HG03460 (cell line): ENCODE measurements at regions not wholly inside any gene's neighbourhood (a gene's known extent, or its start where the extent isn't known, plus 50 kb on each side); places are given as distances from the start of the nearest gene placed in this dataset.
"Not testable (repeated sequence)": the region's sequence is repeated elsewhere in the genome, so short reads cannot be mapped to it uniquely, and the experiment has no call there.

Experiments used
- ATAC-seq: cut with Tn5 transposase; IDR thresholded peaks from one replicate; pipeline ENCODE4 v1.9.1; 2021; ENCODE audit not compliant: unreplicated experiment

- no peak for ATAC-seq
Observed at GRCh38 chr13:82647540-82647939, 1234.7 kb downstream of the SLITRK1 start.

GRCh38 chr13:82636119-82636518, 1246.2 kb downstream of the SLITRK1 start:
- ATAC-seq = no peak

GRCh38 chr13:82634946-82635345, 1247.3 kb downstream of the SLITRK1 start:
- ATAC-seq = no peak

- ATAC-seq = no peak
Observed at GRCh38 chr13:82627183-82627582, 1255.1 kb downstream of the SLITRK1 start.

GRCh38 chr13:82625717-82626116, 1256.6 kb downstream of the SLITRK1 start:
- ATAC-seq = no peak

GRCh38 chr13:82615043-82615442, 1267.2 kb downstream of the SLITRK1 start:
- no peak for ATAC-seq

GRCh38 chr13:82614086-82614485, 1268.2 kb downstream of the SLITRK1 start:
- no peak for ATAC-seq

- no peak for ATAC-seq
Observed at GRCh38 chr13:82606008-82606407, 1276.3 kb downstream of the SLITRK1 start.

- ATAC-seq = no peak
Observed at GRCh38 chr13:82597747-82598146, 1284.5 kb downstream of the SLITRK1 start.

- ATAC-seq = no peak
Observed at GRCh38 chr13:82593239-82593638, 1289.0 kb downstream of the SLITRK1 start.

GRCh38 chr13:82571653-82572052, 1310.6 kb downstream of the SLITRK1 start:
- ATAC-seq = no peak

GRCh38 chr13:82569581-82569980, 1312.7 kb downstream of the SLITRK1 start:
- no peak for ATAC-seq

- no peak for ATAC-seq
Observed at GRCh38 chr13:82566864-82567263, 1315.4 kb downstream of the SLITRK1 start.

- ATAC-seq = no peak
Observed at GRCh38 chr13:82565201-82565600, 1317.1 kb downstream of the SLITRK1 start.

GRCh38 chr13:82560889-82561288, 1321.4 kb downstream of the SLITRK1 start:
- no peak for ATAC-seq

- no peak for ATAC-seq
Observed at GRCh38 chr13:82522872-82523271, 1359.4 kb downstream of the SLITRK1 start.

GRCh38 chr13:82506805-82507414, 1375.4 kb downstream of the SLITRK1 start:
- no peak for ATAC-seq

GRCh38 chr13:82501834-82502233, 1380.4 kb downstream of the SLITRK1 start:
- ATAC-seq = no peak

- no peak for ATAC-seq
Observed at GRCh38 chr13:82480415-82480814, 1401.9 kb downstream of the SLITRK1 start.

GRCh38 chr13:82477436-82477835, 1404.8 kb downstream of the SLITRK1 start:
- ATAC-seq = no peak

GRCh38 chr13:82467626-82468025, 1414.6 kb downstream of the SLITRK1 start:
- ATAC-seq = no peak

- not testable (repeated sequence) for ATAC-seq
Observed at GRCh38 chr13:82459575-82459974, 1422.7 kb downstream of the SLITRK1 start.

GRCh38 chr13:82458169-82458568, 1424.1 kb downstream of the SLITRK1 start:
- no peak for ATAC-seq
